Neural progenitor cell (in vitro differentiated cells): ENCODE measurements at regions not wholly inside any gene's neighbourhood (a gene's known extent, or its start where the extent isn't known, plus 50 kb on each side); places are given as distances from the start of the nearest gene placed in this dataset.

Experiments
- EZH2 ChIP-seq: fragments of 200-600 bp; sonication (generic); IDR thresholded peaks from 2 replicates; pipeline ENCODE4 v1.6.1; 2017; ENCODE audit warnings: antibody characterized with exemption, mild to moderate bottlenecking, moderate library complexity
- EZH2phosphoT487 ChIP-seq: fragments of 200-600 bp; sonication (generic); IDR thresholded peaks from 2 replicates; pipeline ENCODE4 v1.6.1; 2017; ENCODE audit warnings: antibody characterized with exemption
- TF ChIP-seq, protein P1 (sequence below): fragments of 200-600 bp; sonication (generic); IDR thresholded peaks from 2 replicates; pipeline ENCODE4 v1.5.1; 2017; ENCODE audit warnings: antibody characterized with exemption, mild to moderate bottlenecking

DNA sequence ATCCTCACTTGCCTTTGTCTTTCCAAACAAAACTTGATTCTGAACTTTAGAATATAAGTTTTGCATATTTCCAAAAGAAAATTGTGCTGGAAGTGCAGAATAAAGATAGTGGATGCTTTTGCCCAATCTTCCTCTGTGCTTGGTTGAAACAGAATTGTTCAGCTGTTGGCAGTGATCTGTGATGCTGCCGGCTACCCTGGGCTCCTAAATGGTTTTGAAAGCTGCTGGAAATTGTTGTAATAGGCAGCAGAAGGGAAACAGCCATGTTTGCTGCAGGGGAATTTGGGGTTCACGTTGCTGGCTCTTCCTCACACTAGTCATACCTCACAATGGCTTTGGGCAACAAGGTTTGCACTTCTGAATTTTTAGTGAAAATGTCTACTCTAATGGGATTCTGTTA, 398.0 kb downstream of the RAPGEF2 start:
- TF ChIP-seq, protein P1, sequence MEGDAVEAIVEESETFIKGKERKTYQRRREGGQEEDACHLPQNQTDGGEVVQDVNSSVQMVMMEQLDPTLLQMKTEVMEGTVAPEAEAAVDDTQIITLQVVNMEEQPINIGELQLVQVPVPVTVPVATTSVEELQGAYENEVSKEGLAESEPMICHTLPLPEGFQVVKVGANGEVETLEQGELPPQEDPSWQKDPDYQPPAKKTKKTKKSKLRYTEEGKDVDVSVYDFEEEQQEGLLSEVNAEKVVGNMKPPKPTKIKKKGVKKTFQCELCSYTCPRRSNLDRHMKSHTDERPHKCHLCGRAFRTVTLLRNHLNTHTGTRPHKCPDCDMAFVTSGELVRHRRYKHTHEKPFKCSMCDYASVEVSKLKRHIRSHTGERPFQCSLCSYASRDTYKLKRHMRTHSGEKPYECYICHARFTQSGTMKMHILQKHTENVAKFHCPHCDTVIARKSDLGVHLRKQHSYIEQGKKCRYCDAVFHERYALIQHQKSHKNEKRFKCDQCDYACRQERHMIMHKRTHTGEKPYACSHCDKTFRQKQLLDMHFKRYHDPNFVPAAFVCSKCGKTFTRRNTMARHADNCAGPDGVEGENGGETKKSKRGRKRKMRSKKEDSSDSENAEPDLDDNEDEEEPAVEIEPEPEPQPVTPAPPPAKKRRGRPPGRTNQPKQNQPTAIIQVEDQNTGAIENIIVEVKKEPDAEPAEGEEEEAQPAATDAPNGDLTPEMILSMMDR, result no peak
- no peak for TF ChIP-seq EZH2phosphoT487
- TF ChIP-seq EZH2, result no peak
